Mammary epithelial cell (primary cell): ENCODE measurements at regions not wholly inside any gene's neighbourhood (a gene's known extent, or its start where the extent isn't known, plus 50 kb on each side); places are given as distances from the start of the nearest gene placed in this dataset.

Experiments
- EZH2 ChIP-seq: IDR thresholded peaks from 2 replicates; pipeline ENCODE4 v1.6.1; 2012; ENCODE audit warnings: low read length, inconsistent platforms, borderline replicate concordance
- TF ChIP-seq, protein P1 (sequence below), 2 donors: IDR thresholded peaks in 1 of 2; conservative IDR thresholded peaks in 1 of 2; 2 replicates each; pipeline ENCODE4 v1.5.1; 2011 to 2012; ENCODE audit warnings: inconsistent platforms in 2 of 2, low read length in 2 of 2, mild to moderate bottlenecking in 2 of 2, control low read depth in 1 of 2, low read depth in 1 of 2; ENCODE audit not compliant: insufficient read depth in 1 of 2; ENCODE audit errors: extremely low read depth in 1 of 2

DNA sequence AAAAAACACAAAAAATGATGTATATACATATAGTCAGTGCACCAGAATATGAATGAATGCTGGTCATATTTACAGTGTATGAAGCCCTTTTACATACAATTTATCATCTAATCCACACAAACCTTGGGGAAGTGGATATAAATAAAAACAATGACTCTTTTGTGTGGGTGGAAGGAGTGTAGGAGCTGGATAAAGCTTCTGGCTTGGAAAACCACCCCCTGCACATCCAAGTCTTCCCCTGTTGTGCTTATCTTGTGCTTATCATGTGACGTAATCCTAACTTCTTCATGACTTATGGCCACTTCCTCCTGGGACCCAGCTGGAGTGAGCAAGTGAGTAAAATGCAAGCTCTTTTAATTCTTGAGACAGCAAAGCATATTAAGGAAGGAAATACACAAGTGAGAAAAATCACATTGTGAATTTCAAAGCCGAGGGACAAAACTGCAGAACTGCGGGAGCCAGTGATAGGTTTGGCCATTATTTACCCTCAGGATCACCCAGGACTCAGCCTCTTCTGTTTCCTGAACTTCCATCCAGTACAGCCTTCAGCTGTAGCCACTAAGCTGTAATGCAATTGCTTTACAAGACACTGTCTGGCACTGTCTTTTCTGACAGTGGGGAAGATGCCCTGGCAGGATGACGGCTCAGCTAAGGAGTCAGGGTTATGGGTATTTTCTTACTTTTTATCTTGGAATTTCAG, 104.0 kb upstream of the PPM1J start:
- TF ChIP-seq, protein P1, sequence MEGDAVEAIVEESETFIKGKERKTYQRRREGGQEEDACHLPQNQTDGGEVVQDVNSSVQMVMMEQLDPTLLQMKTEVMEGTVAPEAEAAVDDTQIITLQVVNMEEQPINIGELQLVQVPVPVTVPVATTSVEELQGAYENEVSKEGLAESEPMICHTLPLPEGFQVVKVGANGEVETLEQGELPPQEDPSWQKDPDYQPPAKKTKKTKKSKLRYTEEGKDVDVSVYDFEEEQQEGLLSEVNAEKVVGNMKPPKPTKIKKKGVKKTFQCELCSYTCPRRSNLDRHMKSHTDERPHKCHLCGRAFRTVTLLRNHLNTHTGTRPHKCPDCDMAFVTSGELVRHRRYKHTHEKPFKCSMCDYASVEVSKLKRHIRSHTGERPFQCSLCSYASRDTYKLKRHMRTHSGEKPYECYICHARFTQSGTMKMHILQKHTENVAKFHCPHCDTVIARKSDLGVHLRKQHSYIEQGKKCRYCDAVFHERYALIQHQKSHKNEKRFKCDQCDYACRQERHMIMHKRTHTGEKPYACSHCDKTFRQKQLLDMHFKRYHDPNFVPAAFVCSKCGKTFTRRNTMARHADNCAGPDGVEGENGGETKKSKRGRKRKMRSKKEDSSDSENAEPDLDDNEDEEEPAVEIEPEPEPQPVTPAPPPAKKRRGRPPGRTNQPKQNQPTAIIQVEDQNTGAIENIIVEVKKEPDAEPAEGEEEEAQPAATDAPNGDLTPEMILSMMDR (conservative IDR thresholded peaks at IDR 0.05 in 1 of 2, IDR thresholded peaks at IDR 0.05 in 1 of 2; ENCODE audit: extremely low read depth in 1 of 2, insufficient read depth in 1 of 2, low read depth in 1 of 2, low read length in 2 of 2) = no peak
- TF ChIP-seq EZH2 = no peak
